ENCODE measurements at regions not wholly inside any gene's neighbourhood (a gene's known extent, or its start where the extent isn't known, plus 50 kb on each side); places are given as distances from the start of the nearest gene placed in this dataset.
"Not testable (repeated sequence)": the region's sequence is repeated elsewhere in the genome, so short reads cannot be mapped to it uniquely, and the experiment has no call there.

- Histone ChIP-seq H3K36me3 (ENCODE audit: insufficient read depth, insufficient read length, low read length) (no peaks in the 10 kb centered on the region), H3K9ac (ENCODE audit: insufficient read length, low read depth) (no peak overlapping the region), H3K9me3 (ENCODE audit: insufficient read depth, low read length) (peaks cover 32% of the 10 kb centered on the region), H3K4me3 (ENCODE audit: insufficient read length, low read depth) (no peak overlapping the region), H3K27me3 (ENCODE audit: insufficient read depth, insufficient read length) (no peaks in the 10 kb centered on the region), H3K4me1 (ENCODE audit: insufficient read depth, insufficient read length) (no peaks in the 10 kb centered on the region)
- no peak for TF ChIP-seq ZNF274 (IDR thresholded peaks at IDR 0.05; ENCODE audit: low read depth, low read length)
- no peak for TF ChIP-seq SUZ12 (IDR thresholded peaks at IDR 0.05; ENCODE audit: extremely low read depth, insufficient read depth, insufficient read length)
- no peak for TF ChIP-seq YY1 (IDR thresholded peaks at IDR 0.05; ENCODE audit: insufficient read depth, insufficient read length)
- DNase-seq (ENCODE audit: low read depth, low spot score): no peak
Measured at GRCh38 chr15:60278879-60279278, 118.9 kb downstream of the ANXA2 start.

- Histone ChIP-seq H3K36me3 (ENCODE audit: insufficient read depth, insufficient read length, low read length) (no peaks in the 10 kb centered on the region), H3K4me3 (ENCODE audit: insufficient read length, low read depth) (no peak overlapping the region), H3K27me3 (ENCODE audit: insufficient read depth, insufficient read length) (no peaks in the 10 kb centered on the region), H3K4me1 (ENCODE audit: insufficient read depth, insufficient read length) (no peaks in the 10 kb centered on the region), H3K9me3 (ENCODE audit: insufficient read depth, low read length) (peaks cover 25% of the 10 kb centered on the region), H3K9ac (ENCODE audit: insufficient read length, low read depth) (no peak overlapping the region)
- DNase-seq (ENCODE audit: low read depth, low spot score): no peak
- TF ChIP-seq ZNF274 (IDR thresholded peaks at IDR 0.05; ENCODE audit: low read depth, low read length) (no peak), YY1 (IDR thresholded peaks at IDR 0.05; ENCODE audit: insufficient read depth, insufficient read length) (no peak), SUZ12 (IDR thresholded peaks at IDR 0.05; ENCODE audit: extremely low read depth, insufficient read depth, insufficient read length) (no peak)
Measured at GRCh38 chr15:60280259-60280658, 117.5 kb downstream of the ANXA2 start.

DNA sequence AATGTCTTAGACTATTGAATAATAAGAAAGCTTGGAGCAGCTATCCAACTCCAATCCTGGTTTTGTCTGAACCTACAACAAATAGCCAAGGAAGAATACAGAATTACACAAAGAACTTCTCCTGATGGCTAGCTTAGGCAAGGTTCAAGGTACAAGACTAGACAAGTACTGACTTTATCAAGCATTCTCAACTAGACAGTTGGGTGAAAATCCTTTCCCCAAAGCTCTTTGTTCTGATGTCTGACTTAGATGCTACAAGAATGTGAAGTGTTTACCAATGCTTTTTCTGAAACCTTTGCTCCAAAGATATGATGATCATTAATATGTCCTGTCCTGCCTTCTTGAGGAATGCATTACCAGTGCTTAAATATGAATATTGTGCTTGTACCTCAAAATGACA lies 113.8 kb downstream of the ANXA2 start:
- Histone ChIP-seq H3K4me1 (ENCODE audit: insufficient read depth, insufficient read length) (no peaks in the 10 kb centered on the region), H3K27me3 (ENCODE audit: insufficient read depth, insufficient read length) (no peaks in the 10 kb centered on the region), H3K9me3 (ENCODE audit: insufficient read depth, low read length) (peaks cover 22% of the 10 kb centered on the region; the same call in 1 of the 2 replicates), H3K36me3 (ENCODE audit: insufficient read depth, insufficient read length, low read length) (no peaks in the 10 kb centered on the region), H3K4me3 (ENCODE audit: insufficient read length, low read depth) (no peak overlapping the region), H3K9ac (ENCODE audit: insufficient read length, low read depth) (no peak overlapping the region)
- no peak for DNase-seq (ENCODE audit: low read depth, low spot score)
- no peak for TF ChIP-seq ZNF274 (IDR thresholded peaks at IDR 0.05; ENCODE audit: low read depth, low read length)
- TF ChIP-seq SUZ12 (IDR thresholded peaks at IDR 0.05; ENCODE audit: extremely low read depth, insufficient read depth, insufficient read length): no peak
- TF ChIP-seq YY1 (IDR thresholded peaks at IDR 0.05; ENCODE audit: insufficient read depth, insufficient read length): no peak

DNA sequence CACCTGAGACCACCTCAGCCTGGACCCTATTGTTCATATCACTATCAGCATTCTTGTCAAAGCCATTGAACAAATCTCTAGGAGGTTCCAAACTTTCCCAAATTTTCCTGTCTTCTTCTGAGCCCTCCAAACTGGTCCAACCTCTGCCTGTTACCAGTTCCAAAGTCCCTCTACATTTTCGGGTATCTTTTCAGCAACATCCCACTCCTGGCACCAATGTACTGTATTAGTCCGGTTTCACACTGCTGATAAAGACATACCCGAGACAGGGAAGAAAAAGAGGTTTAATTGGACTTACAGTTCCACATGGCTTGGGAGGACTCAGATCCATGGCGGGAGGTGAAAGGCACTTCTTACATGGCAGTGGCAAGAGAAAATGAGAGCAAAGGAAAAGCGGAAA lies 101.9 kb downstream of the ANXA2 start:
- H3K27me3 ChIP-seq (ENCODE audit: insufficient read depth, insufficient read length): not testable (repeated sequence)

GRCh38 chr15:60297047-60297446 lies 100.7 kb downstream of the ANXA2 start:
- no peak for TF ChIP-seq SUZ12 (IDR thresholded peaks at IDR 0.05; ENCODE audit: extremely low read depth, insufficient read depth, insufficient read length)
- no peak for TF ChIP-seq YY1 (IDR thresholded peaks at IDR 0.05; ENCODE audit: insufficient read depth, insufficient read length)
- DNase-seq (ENCODE audit: low read depth, low spot score): no peak
- H3K4me3 ChIP-seq (ENCODE audit: insufficient read length, low read depth): no peak overlapping the region
- peaks cover 15% of the 10 kb centered on the region; the same call in 1 of the 2 replicates for H3K9me3 ChIP-seq (ENCODE audit: insufficient read depth, low read length)
- no peaks in the 10 kb centered on the region for H3K36me3 ChIP-seq (ENCODE audit: insufficient read depth, insufficient read length, low read length)
- H3K27me3 ChIP-seq (ENCODE audit: insufficient read depth, insufficient read length): no peaks in the 10 kb centered on the region
- peaks cover 2% of the 10 kb centered on the region for H3K4me1 ChIP-seq (ENCODE audit: insufficient read depth, insufficient read length)
- H3K9ac ChIP-seq (ENCODE audit: insufficient read length, low read depth): no peak overlapping the region

More for the DNA sequence above, 101.9 kb downstream of the ANXA2 start:
- peaks cover 15% of the 10 kb centered on the region; the same call in 1 of the 2 replicates for H3K9me3 ChIP-seq (ENCODE audit: insufficient read depth, low read length)
- H3K36me3 ChIP-seq (ENCODE audit: insufficient read depth, insufficient read length, low read length); H3K4me1 ChIP-seq (ENCODE audit: insufficient read depth, insufficient read length); H3K9ac ChIP-seq (ENCODE audit: insufficient read length, low read depth); DNase-seq (ENCODE audit: low read depth, low spot score); H3K4me3 ChIP-seq (ENCODE audit: insufficient read length, low read depth): not testable (repeated sequence)
